Tibial artery (tissue), 4 donors: ENCODE measurements at regions not wholly inside any gene's neighbourhood (a gene's known extent, or its start where the extent isn't known, plus 50 kb on each side); places are given as distances from the start of the nearest gene placed in this dataset.

Experiments used
- DNase-seq, 2 donors: peaks; one replicate each; pipeline ENCODE4 v3.0.0-alpha.2; 2019
- H3K27ac ChIP-seq, 2 donors: fragments of 200-600 bp; sonication (generic) in 1 of 2; 1 replicate in 1 of 2; 2 replicates in 1 of 2; pipeline ENCODE4 v1.5.1; 2018 to 2019; ENCODE audit warnings: mild to moderate bottlenecking in 1 of 2
- H3K27me3 ChIP-seq, 2 donors: fragments of 200-600 bp; sonication (generic) in 1 of 2; one replicate each; pipeline versions ENCODE4 v1.5.1 to v1.6.0; 2016 to 2019
- H3K36me3 ChIP-seq, 3 donors: fragments of 200-600 bp; sonication (generic) in 2 of 3; one replicate each; pipeline ENCODE4 v1.5.1; 2016 to 2019; ENCODE audit warnings: mild to moderate bottlenecking in 2 of 3
- H3K4me1 ChIP-seq, 4 donors: fragments of 200-600 bp; sonication (generic) in 2 of 4; 1 replicate in 3 of 4; 2 replicates in 1 of 4; pipeline ENCODE4 v1.5.1; 2016 to 2019
- H3K4me3 ChIP-seq, 2 donors: fragments of 200-600 bp; sonication (generic) in 1 of 2; 1 replicate in 1 of 2; 2 replicates in 1 of 2; pipeline ENCODE4 v1.5.1; 2018 to 2019; ENCODE audit warnings: mild to moderate bottlenecking in 2 of 2
- H3K9me3 ChIP-seq, 3 donors: fragments of 200-600 bp; sonication (generic) in 1 of 3; one replicate each; pipeline ENCODE4 v1.5.1; 2016 to 2019
- CTCF ChIP-seq, 2 experiments: fragments of 200-600 bp in 1 of 2; fragments of 450-650 bp in 1 of 2; IDR thresholded peaks; one replicate each; pipeline ENCODE4 v1.5.1; 2017 to 2019; ENCODE audit warnings: antibody characterized with exemption in 2 of 2, mild to moderate bottlenecking in 1 of 2, moderate library complexity in 1 of 2
- intact Hi-C: fragments of 100-400 bp; cut with DNase I; formaldehyde crosslinking; loops from one replicate; pipeline ENCODE4 v1.15.0; 2023; ENCODE audit warnings: low total_unique reads

GRCh38 chr1:89464008-89464407 is 60.6 kb upstream of the LRRC8B start:
- no peak for TF ChIP-seq CTCF (IDR thresholded peaks at IDR 0.05)
- Histone ChIP-seq H3K27me3 (no peaks in the 10 kb centered on the region), H3K36me3 (no peaks in the 10 kb centered on the region), H3K4me3 (no peak overlapping the region), H3K9me3 (no peaks in the 10 kb centered on the region), H3K4me1 (no peaks in the 10 kb centered on the region), H3K27ac (no peak overlapping the region)
- no peak for DNase-seq
- intact Hi-C loops: no loop called here

GRCh38 chr1:89465201-89465600 is 59.4 kb upstream of the LRRC8B start:
- Histone ChIP-seq H3K4me1 (no peaks in the 10 kb centered on the region), H3K36me3 (no peaks in the 10 kb centered on the region), H3K9me3 (no peaks in the 10 kb centered on the region), H3K27me3 (no peaks in the 10 kb centered on the region), H3K4me3 (no peak overlapping the region), H3K27ac (no peak overlapping the region)
- DNase-seq: no peak
- intact Hi-C loops: no loop called here
- TF ChIP-seq CTCF (IDR thresholded peaks at IDR 0.05): no peak

GRCh38 chr1:89466307-89466930 is 58.2 kb upstream of the LRRC8B start:
- TF ChIP-seq CTCF (IDR thresholded peaks at IDR 0.05): no peak
- H3K27me3 ChIP-seq: no peaks in the 10 kb centered on the region

GRCh38 chr1:89472253-89472652 is 52.4 kb upstream of the LRRC8B start:
- intact Hi-C loops: no loop called here
- no peak for TF ChIP-seq CTCF (IDR thresholded peaks at IDR 0.05)
- no peak overlapping the region for H3K27ac ChIP-seq
- no peaks in the 10 kb centered on the region for H3K36me3 ChIP-seq
- no peak for DNase-seq
- no peaks in the 10 kb centered on the region for H3K4me1 ChIP-seq
- no peaks in the 10 kb centered on the region for H3K9me3 ChIP-seq
- no peak overlapping the region for H3K4me3 ChIP-seq
- H3K27me3 ChIP-seq: peaks cover 0 to 3% of the 10 kb centered on the region in 2 donors

More at GRCh38 chr1:89466307-89466930, 58.2 kb upstream of the LRRC8B start:
- Histone ChIP-seq H3K27ac (no peak overlapping the region), H3K36me3 (no peaks in the 10 kb centered on the region), H3K9me3 (no peaks in the 10 kb centered on the region), H3K4me1 (no peaks in the 10 kb centered on the region), H3K4me3 (no peak overlapping the region)
- intact Hi-C loops: no loop called here
- DNase-seq: no peak

- no peak for DNase-seq
These were observed 51.7 kb upstream of the LRRC8B start for GRCh38 chr1:89472886-89473417.

More at GRCh38 chr1:89472886-89473417, 51.7 kb upstream of the LRRC8B start:
- Histone ChIP-seq H3K4me3 (no peak overlapping the region), H3K9me3 (no peaks in the 10 kb centered on the region), H3K4me1 (no peaks in the 10 kb centered on the region), H3K27me3 (peaks cover 0 to 3% of the 10 kb centered on the region in 2 donors), H3K27ac (no peak overlapping the region), H3K36me3 (no peaks in the 10 kb centered on the region)
- TF ChIP-seq CTCF (IDR thresholded peaks at IDR 0.05): no peak
- intact Hi-C loops: no loop called here
